Frontal cortex (tissue), 3 donors: ENCODE measurements at regions not wholly inside any gene's neighbourhood (a gene's known extent, or its start where the extent isn't known, plus 50 kb on each side); places are given as distances from the start of the nearest gene placed in this dataset.

Experiments
- DNase-seq, 2 donors: peaks; one replicate each; pipeline ENCODE4 v3.0.0; 2012; ENCODE audit warnings: low spot score in 2 of 2
- FAIRE-seq: peaks from 2 replicates; lab custom pipeline; 2012; peaks lifted over from hg19 to GRCh38; lab: Jason Lieb, UNC
- donor health status: control.
- donor health status: control.
- donor health status: control.

DNA sequence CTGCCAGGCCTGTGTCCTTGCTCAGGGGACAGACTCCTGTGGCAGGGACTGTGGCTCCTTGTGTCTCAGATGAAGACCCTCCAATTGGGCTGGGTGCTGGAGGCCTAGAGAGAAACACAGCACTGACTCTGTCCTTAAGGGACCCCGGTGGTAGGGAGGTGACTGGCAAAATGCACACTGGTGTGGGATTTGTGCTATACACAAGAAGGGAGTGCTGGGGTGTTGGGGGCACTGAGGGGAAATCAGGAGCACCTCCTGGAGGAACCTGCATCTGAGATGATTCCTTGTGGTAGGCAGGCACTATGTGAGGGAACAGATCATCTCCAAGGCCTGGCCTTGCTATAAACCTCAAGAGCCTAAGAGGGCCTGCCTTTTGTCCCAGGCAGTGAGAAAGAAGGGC, 149.2 kb downstream of the RPS24 start:
- no peak for DNase-seq

GRCh38 chr10:78184851-78185692, 151.4 kb downstream of the RPS24 start:
- FAIRE-seq (no peak), DNase-seq (peak in 1 of 2 donors; percentile 24)

More for the DNA sequence above, 149.2 kb downstream of the RPS24 start:
- FAIRE-seq, result no peak

GRCh38 chr10:78185693-78186055, 152.0 kb downstream of the RPS24 start:
- FAIRE-seq (no peak), DNase-seq (no peak)

DNA sequence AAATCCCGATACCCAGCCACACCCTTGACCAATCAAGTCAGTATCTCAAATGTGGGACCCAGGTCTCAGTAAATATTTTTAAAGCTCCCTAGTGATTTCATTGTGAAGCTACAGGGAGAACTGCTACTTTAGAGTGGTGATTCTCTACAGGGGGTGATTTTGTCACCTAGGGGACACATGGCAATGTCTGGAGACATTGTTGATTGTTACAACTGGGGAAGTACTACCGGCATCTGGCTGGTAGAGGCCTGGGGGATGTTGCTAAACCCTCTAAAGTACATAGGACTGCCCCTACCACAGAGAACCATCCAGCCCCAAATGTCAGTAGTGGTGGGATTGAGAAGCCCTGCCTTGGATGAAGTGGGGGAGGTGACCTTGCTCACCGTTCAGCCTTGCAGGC, 152.9 kb downstream of the RPS24 start:
- FAIRE-seq (no peak), DNase-seq (no peak)

GRCh38 chr10:78187371-78187770, 153.7 kb downstream of the RPS24 start:
- DNase-seq (no peak), FAIRE-seq (no peak)

- FAIRE-seq, result no peak
- no peak for DNase-seq
Measured at GRCh38 chr10:78188446-78188845, 154.8 kb downstream of the RPS24 start.

DNA sequence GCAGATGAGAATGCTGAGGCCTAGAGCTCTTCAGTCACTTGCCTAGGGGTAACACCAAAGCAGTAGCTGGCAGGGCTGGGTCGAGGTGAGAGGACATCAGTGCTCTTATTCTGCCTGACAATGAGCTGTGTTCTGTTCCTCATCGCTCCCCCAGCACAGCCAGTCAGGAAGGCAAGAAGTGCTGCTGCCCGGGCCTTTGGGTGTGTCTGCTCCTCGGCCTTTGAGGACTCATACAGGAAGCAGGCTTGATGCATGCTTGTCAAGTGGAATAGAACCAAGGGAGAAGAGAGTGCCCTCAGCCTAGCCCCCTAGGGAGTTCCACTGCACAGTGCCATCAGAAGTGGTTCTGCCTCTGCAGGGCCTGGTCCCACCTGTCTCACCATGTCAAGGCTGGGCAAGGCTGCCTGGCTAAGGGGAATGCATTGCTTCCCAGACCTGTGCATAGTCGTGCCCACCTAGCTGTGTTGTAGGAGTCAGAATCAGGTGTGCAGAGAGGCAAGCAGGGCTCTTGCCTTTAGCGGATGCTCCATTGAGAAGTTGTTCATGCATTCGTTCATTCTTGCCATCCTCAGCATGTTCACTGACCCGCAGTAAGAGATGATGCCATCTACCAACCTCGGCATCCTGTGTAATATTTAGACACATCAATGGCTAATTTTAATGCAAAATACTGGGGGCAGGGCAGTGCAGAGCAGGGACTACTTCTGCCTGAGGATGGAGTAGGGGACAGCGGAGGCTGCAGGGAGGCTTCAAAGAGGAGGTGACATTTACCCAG, 156.6 kb downstream of the RPS24 start:
- DNase-seq (no peak), FAIRE-seq (no peak)

DNA sequence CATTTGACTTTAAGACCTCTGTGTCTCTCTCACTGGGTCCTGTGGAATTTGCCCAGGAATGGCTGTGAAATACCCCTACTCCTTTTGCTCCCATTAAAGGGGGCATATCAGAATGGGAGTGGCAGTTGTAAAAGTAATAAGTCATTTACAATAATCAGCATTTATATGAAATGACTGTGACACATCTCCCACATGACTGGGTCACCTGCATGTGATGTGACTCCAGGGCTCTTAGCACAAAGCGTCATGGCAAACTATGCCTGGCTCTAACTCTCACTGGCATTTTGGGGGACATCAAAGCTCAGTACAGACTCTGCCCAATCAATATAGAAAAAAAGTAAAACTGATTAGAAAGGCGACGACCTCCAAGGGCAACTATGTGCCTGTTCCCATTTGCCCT, 157.6 kb downstream of the RPS24 start:
- DNase-seq (no peak), FAIRE-seq (no peak)

DNA sequence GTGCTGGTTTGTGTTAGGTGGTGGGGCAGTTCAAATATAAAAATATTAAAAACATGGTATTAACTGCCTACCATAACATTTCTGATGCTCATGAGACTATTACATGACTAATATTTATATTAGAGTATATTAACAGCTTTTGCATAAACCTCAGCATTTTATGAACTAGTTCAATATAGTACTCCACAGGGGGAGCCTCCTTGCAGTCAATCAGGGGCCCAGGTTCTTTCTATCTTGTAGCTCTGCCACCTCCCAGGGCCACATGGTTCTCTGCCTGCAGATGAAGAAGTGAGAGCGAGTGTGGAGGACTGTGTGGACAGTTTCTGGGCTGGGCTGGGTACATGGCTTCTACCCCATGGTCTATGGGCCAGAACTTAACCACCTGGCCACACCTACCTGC, 159.5 kb downstream of the RPS24 start:
- DNase-seq, result no peak
- FAIRE-seq, result no peak

GRCh38 chr10:78194050-78194449, 160.4 kb downstream of the RPS24 start:
- FAIRE-seq (no peak), DNase-seq (no peak)

GRCh38 chr10:78194539-78195402, 161.1 kb downstream of the RPS24 start:
- DNase-seq (no peak), FAIRE-seq (no peak)

GRCh38 chr10:78196396-78196795, 162.7 kb downstream of the RPS24 start:
- DNase-seq, result no peak
- FAIRE-seq, result no peak

DNA sequence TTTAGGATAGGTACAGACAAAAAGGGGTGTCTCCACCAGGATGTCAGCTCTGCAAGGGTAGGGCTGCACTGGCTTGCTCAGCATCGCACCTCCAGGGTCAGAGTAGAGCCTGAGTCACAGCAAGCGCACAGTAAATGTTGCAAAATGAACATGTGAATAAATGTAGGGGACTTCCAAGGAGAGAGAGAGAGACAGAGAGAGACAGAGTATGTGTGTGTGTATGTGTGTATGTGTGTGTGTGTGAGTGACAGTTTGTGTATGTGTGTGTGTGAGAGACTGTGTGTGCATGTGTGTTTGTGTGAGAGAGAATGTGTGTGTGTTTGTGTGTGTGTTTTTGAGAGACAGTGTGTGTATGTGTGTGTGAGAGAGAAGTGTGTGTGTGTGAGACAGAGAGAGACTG, 163.3 kb downstream of the RPS24 start:
- DNase-seq (no peak), FAIRE-seq (no peak)

DNA sequence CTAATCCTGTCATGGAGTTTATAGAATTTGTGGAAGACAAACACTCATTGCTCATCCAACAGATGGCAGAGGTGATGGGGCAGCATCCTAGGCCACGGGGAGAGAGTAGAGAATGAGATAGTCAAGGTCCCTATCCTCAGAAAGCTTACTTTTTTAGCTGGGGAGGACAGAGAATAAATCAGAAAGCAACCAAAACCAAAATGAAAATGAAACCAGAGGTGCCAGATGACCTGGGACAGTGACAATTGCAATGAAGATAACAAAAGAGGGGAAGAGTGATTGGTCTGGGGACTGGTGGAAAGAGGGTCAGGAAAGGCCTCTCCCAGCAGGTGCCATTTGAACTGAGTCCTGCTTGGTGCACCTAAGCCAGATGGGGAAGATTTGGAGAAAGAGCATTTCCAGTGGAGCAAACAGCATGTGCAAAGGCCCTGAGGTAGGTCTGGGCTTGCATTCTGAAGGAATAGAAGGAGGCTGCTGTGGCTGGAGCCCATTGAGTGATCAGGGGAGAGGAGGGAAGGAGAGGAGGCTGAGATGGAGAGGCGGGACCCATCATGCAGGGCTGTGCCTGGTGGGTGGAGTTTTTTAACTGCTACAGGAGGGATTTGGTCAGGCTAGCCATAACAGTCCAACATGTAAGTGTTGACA, 164.1 kb downstream of the RPS24 start:
- FAIRE-seq, result no peak
- DNase-seq, result no peak

DNA sequence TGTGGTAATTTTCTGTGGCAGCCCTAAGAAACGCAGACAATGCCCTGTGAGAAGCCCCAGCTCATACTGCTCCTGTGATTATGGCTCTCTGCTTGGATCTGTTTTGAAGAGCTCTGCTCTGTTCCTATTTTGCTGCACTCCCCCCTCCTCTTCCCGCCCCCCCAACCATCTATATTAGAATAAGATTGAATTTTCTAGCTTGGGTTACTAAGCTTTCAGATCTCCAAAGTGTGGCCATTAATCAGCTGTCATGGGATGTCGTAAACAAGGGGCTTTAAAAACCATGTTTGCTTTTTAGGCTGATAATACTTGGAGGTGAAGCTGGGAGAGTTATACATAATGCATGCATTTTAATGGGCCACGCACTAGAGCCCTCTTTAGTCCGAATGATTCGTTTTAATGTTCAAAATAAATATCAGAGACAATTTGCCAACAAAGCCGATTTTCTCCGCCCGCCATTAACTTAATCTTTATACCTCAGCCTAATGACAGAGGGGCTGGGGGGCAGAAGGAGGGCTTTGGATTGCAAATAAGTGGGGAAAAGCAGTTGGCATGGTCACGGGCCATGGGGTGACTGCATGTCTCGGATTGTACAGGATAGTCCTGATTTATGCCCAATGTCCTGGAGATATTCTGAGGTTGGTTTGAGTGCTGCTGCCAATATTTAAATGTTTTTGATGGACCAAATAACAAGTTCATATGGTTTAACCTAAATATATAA, 165.5 kb downstream of the RPS24 start:
- FAIRE-seq (no peak), DNase-seq (no peak)

DNA sequence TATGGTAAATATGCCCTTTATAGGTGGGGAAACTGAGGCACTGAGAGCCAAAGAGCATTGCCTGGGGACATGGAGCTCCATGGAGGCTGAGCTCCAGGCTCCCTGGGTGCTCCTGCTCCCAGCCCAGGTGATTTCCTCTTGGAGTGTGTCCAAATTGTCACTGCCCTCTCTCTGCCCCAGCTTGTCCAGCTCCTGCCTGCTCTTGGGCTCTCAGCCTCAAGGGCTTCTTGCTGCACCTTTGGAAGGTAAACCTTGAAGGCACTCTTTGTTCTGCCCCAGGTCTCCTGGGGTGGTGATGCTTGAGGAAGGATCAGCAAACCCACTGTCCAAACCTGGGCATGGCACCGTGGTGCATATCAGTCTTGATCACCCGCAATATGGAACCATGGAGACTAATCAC, 166.1 kb downstream of the RPS24 start:
- DNase-seq (no peak), FAIRE-seq (no peak)

DNA sequence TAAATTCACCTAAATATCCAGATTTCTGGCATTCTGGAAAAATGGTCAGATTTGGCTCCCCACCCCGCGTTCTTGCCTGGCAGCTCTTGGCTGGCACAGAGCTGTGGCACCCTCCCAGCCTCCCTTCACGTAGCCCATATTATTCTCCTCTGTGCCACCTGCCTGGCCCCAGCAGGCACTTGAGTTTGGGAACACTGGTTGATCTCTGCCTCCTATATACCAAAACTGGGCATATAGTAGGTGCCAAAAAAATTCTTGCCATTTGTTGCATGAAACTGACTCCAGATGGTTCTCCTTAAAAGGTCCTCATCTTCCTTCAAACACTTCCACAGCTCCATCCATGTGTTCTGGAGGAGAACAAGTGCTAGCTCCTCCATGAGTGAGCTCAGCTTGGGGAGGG, 167.0 kb downstream of the RPS24 start:
- FAIRE-seq (no peak), DNase-seq (no peak)

GRCh38 chr10:78202386-78202785, 168.7 kb downstream of the RPS24 start:
- FAIRE-seq (no peak), DNase-seq (no peak)
